Sigmoid colon (tissue), 3 donors: ENCODE measurements at regions not wholly inside any gene's neighbourhood (a gene's known extent, or its start where the extent isn't known, plus 50 kb on each side); places are given as distances from the start of the nearest gene placed in this dataset.
"Not testable (repeated sequence)": the region's sequence is repeated elsewhere in the genome, so short reads cannot be mapped to it uniquely, and the experiment has no call there.

Experiments
- POLR2A ChIP-seq, 2 donors: fragments of 450-650 bp; IDR thresholded peaks; one replicate each; pipeline ENCODE4 v1.6.1; 2016; ENCODE audit warnings: antibody characterized with exemption in 2 of 2, mild to moderate bottlenecking in 2 of 2, moderate library complexity in 2 of 2
- TF ChIP-seq, protein P1 (sequence below), 4 experiments: fragments of 450-650 bp in 3 of 4; fragments of 200-600 bp in 1 of 4; IDR thresholded peaks; one replicate each; pipeline ENCODE4 v1.5.1; 2016 to 2019; ENCODE audit warnings: antibody characterized with exemption in 4 of 4, mild to moderate bottlenecking in 3 of 4, moderate library complexity in 2 of 4

GRCh38 chr7:55698607-55699449, 126.5 kb upstream of the VOPP1 start:
- TF ChIP-seq, protein P1, sequence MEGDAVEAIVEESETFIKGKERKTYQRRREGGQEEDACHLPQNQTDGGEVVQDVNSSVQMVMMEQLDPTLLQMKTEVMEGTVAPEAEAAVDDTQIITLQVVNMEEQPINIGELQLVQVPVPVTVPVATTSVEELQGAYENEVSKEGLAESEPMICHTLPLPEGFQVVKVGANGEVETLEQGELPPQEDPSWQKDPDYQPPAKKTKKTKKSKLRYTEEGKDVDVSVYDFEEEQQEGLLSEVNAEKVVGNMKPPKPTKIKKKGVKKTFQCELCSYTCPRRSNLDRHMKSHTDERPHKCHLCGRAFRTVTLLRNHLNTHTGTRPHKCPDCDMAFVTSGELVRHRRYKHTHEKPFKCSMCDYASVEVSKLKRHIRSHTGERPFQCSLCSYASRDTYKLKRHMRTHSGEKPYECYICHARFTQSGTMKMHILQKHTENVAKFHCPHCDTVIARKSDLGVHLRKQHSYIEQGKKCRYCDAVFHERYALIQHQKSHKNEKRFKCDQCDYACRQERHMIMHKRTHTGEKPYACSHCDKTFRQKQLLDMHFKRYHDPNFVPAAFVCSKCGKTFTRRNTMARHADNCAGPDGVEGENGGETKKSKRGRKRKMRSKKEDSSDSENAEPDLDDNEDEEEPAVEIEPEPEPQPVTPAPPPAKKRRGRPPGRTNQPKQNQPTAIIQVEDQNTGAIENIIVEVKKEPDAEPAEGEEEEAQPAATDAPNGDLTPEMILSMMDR (IDR thresholded peaks at IDR 0.05) = not testable (repeated sequence)
- not testable (repeated sequence) for TF ChIP-seq POLR2A (IDR thresholded peaks at IDR 0.05)
